ENCODE measurements at regions not wholly inside any gene's neighbourhood (a gene's known extent, or its start where the extent isn't known, plus 50 kb on each side); places are given as distances from the start of the nearest gene placed in this dataset.

- intact Hi-C loops (cut with DNase I), result no loop called here
- H3K36me3 ChIP-seq, result no peaks in the 10 kb centered on the region
- 83 to 89% (median 83%) methylated on average over 19 of the region's 19 CpGs for WGBS, 3 donors
- H3K4me3 ChIP-seq, result no peak overlapping the region
- no peaks in the 10 kb centered on the region for H3K27me3 ChIP-seq
- TF ChIP-seq EP300 (IDR thresholded peaks at IDR 0.05) (no peak), POLR2A (IDR thresholded peaks at IDR 0.05) (no peak), CTCF (IDR thresholded peaks at IDR 0.05) (no peak)
- H3K4me1 ChIP-seq (ENCODE audit: insufficient read depth), result no peaks in the 10 kb centered on the region
- no peak overlapping the region for H3K27ac ChIP-seq
- DNase-seq, result no peak
- H3K9me3 ChIP-seq, result no peaks in the 10 kb centered on the region
Measured at GRCh38 chr13:111557921-111558699, 237.7 kb downstream of the TEX29 start.

GRCh38 chr13:111558700-111559088 is 238.3 kb downstream of the TEX29 start:
- TF ChIP-seq EP300 (IDR thresholded peaks at IDR 0.05) (no peak), CTCF (IDR thresholded peaks at IDR 0.05) (no peak), POLR2A (IDR thresholded peaks at IDR 0.05) (no peak)
- intact Hi-C loops (cut with DNase I), result no loop called here
- no peak for DNase-seq
- Histone ChIP-seq H3K36me3 (no peaks in the 10 kb centered on the region), H3K4me3 (no peak overlapping the region), H3K27me3 (no peaks in the 10 kb centered on the region), H3K9me3 (no peaks in the 10 kb centered on the region), H3K4me1 (ENCODE audit: insufficient read depth) (no peaks in the 10 kb centered on the region), H3K27ac (no peak overlapping the region)
- 73 to 82% (median 74%) methylated on average over 16 of the region's 16 CpGs for WGBS, 3 donors

- no peaks in the 10 kb centered on the region for H3K9me3 ChIP-seq
- H3K4me3 ChIP-seq, result no peak overlapping the region
- no peak overlapping the region for H3K27ac ChIP-seq
- H3K4me1 ChIP-seq (ENCODE audit: insufficient read depth), result no peaks in the 10 kb centered on the region
- H3K27me3 ChIP-seq, result no peaks in the 10 kb centered on the region
- no peaks in the 10 kb centered on the region for H3K36me3 ChIP-seq
- no peak for DNase-seq
- 38 to 45% (median 42%) methylated on average over 26 of the region's 26 CpGs for WGBS, 3 donors
- intact Hi-C loops (cut with DNase I), result no loop called here
- TF ChIP-seq EP300 (IDR thresholded peaks at IDR 0.05) (no peak), CTCF (IDR thresholded peaks at IDR 0.05) (no peak), POLR2A (IDR thresholded peaks at IDR 0.05) (no peak)
Measured at GRCh38 chr13:111559612-111560403, 239.4 kb downstream of the TEX29 start.

- intact Hi-C loops (cut with DNase I), result no loop called here
- no peaks in the 10 kb centered on the region for H3K4me1 ChIP-seq (ENCODE audit: insufficient read depth)
- TF ChIP-seq CTCF (IDR thresholded peaks at IDR 0.05) (no peak), POLR2A (IDR thresholded peaks at IDR 0.05) (no peak), EP300 (IDR thresholded peaks at IDR 0.05) (no peak)
- no peak overlapping the region for H3K27ac ChIP-seq
- no peaks in the 10 kb centered on the region for H3K27me3 ChIP-seq
- no peak overlapping the region for H3K4me3 ChIP-seq
- 77 to 85% (median 81%) methylated on average over 16 of the region's 16 CpGs for WGBS, 3 donors
- no peaks in the 10 kb centered on the region for H3K9me3 ChIP-seq
- DNase-seq, result no peak
- H3K36me3 ChIP-seq, result no peaks in the 10 kb centered on the region
Measured at GRCh38 chr13:111561091-111561781, 240.8 kb downstream of the TEX29 start.

All from ovary (tissue), 7 donors.